Transverse colon (tissue), 4 donors: ENCODE measurements at regions not wholly inside any gene's neighbourhood (a gene's known extent, or its start where the extent isn't known, plus 50 kb on each side); places are given as distances from the start of the nearest gene placed in this dataset.

Experiments
- CTCF ChIP-seq, 5 experiments: fragments of 200-600 bp in 3 of 5; fragments of 450-650 bp in 2 of 5; sonication (generic) in 3 of 5; IDR thresholded peaks; 1 replicate in 2 of 5; 2 replicates in 3 of 5; pipeline ENCODE4 v1.5.1; 2016 to 2017; ENCODE audit warnings: antibody characterized with exemption in 5 of 5, inconsistent platforms in 3 of 5, mild to moderate bottlenecking in 2 of 5, moderate library complexity in 1 of 5
- POLR2A ChIP-seq: fragments of 450-650 bp; IDR thresholded peaks from one replicate; pipeline ENCODE4 v1.6.1; 2016; ENCODE audit warnings: antibody characterized with exemption, mild to moderate bottlenecking, moderate library complexity
- POLR2AphosphoS5 ChIP-seq, 3 donors: sonication (generic); formaldehyde crosslinking; IDR thresholded peaks; one replicate each; pipeline ENCODE4 v1.6.1; 2016; ENCODE audit warnings: antibody characterized with exemption in 3 of 3

GRCh38 chr12:19957308-19958125 is 410.8 kb upstream of the PDE3A start:
- no peak for TF ChIP-seq CTCF (IDR thresholded peaks at IDR 0.05)
- no peak for TF ChIP-seq POLR2AphosphoS5 (IDR thresholded peaks at IDR 0.05)
- no peak for TF ChIP-seq POLR2A
